ENCODE measurements at regions not wholly inside any gene's neighbourhood (a gene's known extent, or its start where the extent isn't known, plus 50 kb on each side); places are given as distances from the start of the nearest gene placed in this dataset.

GRCh38 chr2:29974086-29974485, 52.7 kb upstream of the ALK start:
- DNase-seq = no peak

DNA sequence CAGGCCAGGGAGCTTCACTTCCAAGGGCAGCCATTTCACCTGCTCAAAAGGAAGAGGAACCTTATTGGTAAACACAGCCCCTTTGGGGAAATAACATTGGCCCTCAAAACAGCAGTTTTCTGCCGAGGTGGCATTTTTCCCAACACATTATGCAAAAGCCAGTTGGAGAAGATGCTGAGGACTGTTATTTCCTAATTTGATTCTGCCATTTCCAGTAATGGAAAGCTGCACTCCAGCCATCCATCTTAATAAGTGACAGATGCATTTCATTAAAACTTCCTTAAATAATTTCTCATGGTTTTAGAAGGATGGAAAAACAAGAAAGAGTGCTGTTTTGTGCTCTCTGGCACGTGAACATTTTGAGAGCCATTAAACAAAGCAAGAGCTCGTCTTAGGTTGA, 55.9 kb upstream of the ALK start:
- DNase-seq = no peak

- no peak for DNase-seq
Observed at GRCh38 chr2:29981402-29981801, 60.0 kb upstream of the ALK start.

DNA sequence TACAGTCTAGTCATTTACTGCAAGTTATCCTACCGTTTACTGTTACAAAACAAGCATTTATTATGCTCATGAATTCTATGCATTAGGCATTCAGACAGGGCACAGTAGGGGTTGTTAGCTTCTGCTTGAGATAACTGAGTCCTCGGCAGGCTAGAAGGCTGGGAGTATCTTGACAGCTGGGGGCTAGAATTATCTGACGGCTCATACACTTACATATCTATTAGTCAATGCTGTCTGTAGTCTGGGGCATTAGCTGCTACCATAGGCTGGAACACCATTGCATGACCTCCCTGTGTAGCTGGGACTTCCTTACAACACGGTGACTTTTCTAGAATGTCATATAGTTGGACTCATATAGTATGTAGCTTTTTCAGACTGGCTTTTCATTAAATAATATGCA, 61.9 kb upstream of the ALK start:
- DNase-seq = no peak

GRCh38 chr2:29987146-29987545, 65.8 kb upstream of the ALK start:
- DNase-seq = no peak

GRCh38 chr2:29990129-29990528, 68.7 kb upstream of the ALK start:
- peak; percentile 26 for DNase-seq

- DNase-seq = no peak
Observed at GRCh38 chr2:29991086-29991485, 69.7 kb upstream of the ALK start.

DNA sequence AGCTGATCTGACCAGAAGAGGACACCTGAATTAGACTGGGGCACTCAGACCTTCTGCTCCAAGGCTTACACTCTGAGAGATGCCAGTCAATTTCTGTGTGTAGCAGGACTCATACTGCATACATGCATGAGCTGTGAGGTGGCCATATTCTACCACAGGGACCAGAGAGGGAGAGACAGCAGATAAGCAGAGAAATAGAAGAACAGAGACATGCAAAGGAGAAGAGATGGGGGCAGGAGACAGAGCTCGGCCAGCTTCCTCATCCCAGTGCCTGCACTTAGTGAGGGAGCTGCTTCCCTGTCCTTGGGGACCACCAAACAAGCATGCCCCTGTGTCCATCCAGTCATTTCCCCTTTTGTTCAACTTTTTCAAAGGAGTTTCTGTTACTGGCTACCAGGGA, 73.9 kb upstream of the ALK start:
- DNase-seq = no peak

DNA sequence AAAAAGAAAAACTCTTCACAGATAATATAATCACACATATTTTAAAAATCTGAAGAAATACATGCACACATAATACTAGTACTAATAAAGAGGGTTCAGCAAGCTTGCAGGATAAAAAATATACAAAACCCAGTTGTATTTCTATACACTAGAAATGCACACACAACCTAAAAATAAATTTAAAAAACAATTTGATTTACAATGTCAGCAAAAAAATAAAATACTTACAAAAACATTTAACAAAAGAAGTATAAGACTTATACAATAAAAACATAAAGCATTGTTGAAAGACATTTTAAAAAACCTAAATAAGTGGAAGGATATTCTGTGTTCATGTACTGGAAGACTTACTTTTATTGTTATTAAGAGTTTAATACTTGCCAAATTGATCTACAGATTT, 81.7 kb upstream of the ALK start:
- no peak for DNase-seq

GRCh38 chr2:30022444-30023071, 101.2 kb upstream of the ALK start:
- no peak for DNase-seq

- no peak for DNase-seq
Observed at GRCh38 chr2:30024281-30024680, 102.9 kb upstream of the ALK start.

GRCh38 chr2:30026091-30027055, 105.0 kb upstream of the ALK start:
- peak; percentile 54 for DNase-seq

- no peak for DNase-seq
Observed at GRCh38 chr2:30029804-30030203, 108.4 kb upstream of the ALK start.

DNA sequence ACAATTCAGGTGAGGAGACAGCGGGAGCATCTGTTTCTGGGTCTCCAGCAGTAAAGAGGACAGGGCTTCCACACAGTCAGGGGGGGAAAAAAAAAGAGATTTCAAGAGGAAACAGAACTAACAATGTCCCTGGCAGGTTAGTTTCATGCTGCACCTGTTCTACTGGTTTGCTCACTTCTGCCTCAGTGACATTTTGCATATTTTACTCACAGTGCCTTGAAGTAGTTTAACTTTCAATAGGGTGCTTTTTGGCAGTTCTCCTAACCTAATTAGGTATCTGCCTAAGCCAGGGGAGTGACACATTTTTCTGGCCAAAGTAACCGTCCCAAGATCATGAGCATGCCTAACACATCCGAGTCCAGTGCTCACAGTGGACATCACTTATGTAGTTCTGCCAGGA, 109.0 kb upstream of the ALK start:
- no peak for DNase-seq

DNA sequence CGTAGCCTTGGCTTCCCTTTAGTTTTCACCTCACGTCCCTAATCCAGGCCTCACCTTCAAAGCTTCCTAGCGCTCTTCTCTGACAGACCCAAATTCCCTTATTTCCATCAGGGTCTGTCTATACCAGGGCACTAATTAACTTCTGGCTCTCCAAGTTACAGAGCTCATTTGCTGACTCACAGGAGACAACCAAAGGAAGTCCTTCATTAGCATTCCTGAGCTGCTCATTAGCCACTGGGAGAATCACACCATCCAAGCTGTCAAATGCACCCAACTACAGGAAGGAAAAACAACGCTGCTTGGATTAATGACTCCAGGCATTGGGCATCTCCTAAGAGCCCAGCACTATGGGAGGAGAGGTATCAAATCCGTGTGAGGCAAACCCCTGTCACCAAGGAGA, 109.8 kb upstream of the ALK start:
- no peak for DNase-seq

GRCh38 chr2:30034052-30034775, 112.6 kb upstream of the YPEL5 start:
- no peak for DNase-seq

DNA sequence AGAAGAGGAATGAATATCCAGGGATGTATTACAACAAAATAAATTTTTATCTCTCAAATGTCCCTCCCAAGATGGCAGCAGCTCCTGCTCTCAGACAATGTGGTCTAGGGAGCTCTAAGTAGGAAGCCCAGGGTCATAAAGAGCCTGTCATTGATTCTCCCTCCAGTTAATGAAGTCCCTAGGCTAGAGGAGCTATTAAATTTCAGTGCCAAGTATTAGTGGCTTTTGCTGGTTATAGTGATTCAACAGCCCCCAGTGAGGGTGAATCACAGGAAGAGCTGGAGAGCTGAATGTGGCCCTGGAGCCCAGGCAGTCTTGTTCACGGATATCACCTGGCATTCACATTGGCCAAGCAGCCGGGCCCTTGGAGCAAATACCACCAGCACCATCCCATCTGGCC, 109.8 kb upstream of the YPEL5 start:
- no peak for DNase-seq

- no peak for DNase-seq
Observed at GRCh38 chr2:30038419-30038818, 108.4 kb upstream of the YPEL5 start.

DNA sequence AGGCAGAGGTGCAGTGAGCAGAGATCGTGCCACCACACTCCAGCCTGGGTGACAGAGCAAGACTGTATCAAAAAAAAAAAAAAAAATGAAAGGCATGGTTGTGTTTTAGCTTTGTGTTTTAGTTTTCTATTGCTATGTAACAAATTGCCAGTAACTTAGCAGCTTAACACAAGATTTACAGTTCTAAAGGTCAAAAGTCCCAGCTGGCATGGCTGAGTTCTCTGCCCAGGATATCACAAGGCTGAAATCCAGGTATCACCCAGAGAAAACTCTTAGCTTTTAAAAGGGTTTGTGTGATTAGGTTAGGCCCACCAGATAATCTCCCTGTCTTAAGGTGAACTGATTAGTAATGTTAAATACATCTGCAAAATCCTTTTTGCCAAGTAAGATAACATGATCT, 107.7 kb upstream of the YPEL5 start:
- DNase-seq = no peak

DNA sequence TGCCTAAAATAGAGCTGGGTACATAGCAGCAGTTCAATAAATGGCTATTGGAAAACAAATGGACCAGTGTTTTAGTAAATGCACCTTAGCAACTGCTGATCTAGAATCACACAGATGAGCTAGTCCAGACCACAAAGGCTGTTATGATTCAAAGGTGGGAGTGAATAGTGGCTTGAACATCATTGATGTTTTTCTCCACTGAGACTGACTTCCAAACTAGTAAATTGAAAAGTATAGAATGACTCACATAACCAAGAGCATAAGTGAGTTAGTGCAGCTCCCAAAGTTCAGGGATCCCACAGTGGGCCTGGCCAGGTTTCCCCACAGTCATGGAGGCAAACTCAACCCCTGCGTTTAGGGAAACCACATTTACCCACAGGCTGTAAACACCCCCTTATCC, 106.7 kb upstream of the YPEL5 start:
- DNase-seq = no peak

DNA sequence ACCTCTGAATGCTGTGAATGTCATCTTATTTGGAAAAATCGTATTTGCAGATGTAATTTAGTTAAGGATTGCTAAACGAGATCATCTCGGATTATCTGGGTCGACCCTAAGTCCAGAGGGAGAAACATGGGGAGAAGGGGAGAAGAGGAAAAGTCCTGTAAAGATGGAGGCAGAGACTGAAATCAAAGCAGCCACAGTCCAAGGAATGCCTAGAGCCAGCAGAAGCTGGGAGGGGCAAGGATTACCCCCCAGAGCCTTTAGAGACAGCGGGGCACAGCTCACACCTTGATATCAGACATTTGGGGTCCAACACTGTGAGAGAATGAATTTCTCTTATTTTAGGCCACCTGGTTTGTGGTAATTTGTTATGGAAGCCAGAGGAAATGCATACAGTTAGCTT, 104.9 kb upstream of the YPEL5 start:
- no peak for DNase-seq

GRCh38 chr2:30046396-30046795, 100.4 kb upstream of the YPEL5 start:
- no peak for DNase-seq

DNA sequence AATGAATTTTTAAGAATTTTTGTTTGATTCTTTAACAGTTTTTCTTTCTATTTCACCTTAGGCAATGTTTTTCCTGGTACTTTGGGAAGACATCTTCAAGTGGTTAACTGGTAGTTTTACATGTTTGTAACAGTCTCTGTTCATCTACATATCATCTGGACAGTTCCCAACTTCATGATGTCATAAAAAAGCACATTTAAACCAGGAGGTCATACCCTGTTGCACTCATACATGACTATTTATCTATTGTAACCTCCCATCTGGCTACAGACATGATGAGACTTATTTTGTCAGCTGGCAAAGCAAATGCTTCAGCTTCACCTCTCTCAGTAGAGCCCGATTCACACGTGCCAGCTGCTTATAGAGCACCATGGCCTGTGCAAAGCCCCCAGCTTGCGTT, 99.8 kb upstream of the YPEL5 start:
- no peak for DNase-seq

All from right kidney (tissue), 1 donor.